ENCODE measurements at regions not wholly inside any gene's neighbourhood (a gene's known extent, or its start where the extent isn't known, plus 50 kb on each side); places are given as distances from the start of the nearest gene placed in this dataset.
A peak's percentile ranks its signal among the peaks of the same experiment; 100 is the strongest.

- Histone ChIP-seq H3K27me3 (no peaks in the 10 kb centered on the region), H3K4me1 (peaks cover 0 to 31% (median 20%) of the 10 kb centered on the region in 10 experiments; a peak in 14 of 20 replicates), H4K20me1 (no peaks in the 10 kb centered on the region), H3K9me3 (replicated peaks in 1 of 11) (0 out of 22 replicates have a peak, but pooled peaks cover 0 to 5% (median 0%) of the 10 kb centered on the region in 11 experiments), H3K4me3 (no peak overlapping the region), H3K36me3 (no peaks in the 10 kb centered on the region), H3K27ac (no peak overlapping the region), H3K4me2 (no peak overlapping the region), H3K9ac (no peak overlapping the region)
- no peak for TF ChIP-seq Cebpa-rat (IDR thresholded peaks at IDR 0.05)
Observed at GRCh38 chr18:59961070-59961469, 61.3 kb downstream of the PMAIP1 start.

- Histone ChIP-seq H3K4me1 (peaks cover 0 to 31% (median 20%) of the 10 kb centered on the region in 10 experiments; a peak in 14 of 20 replicates), H3K9me3 (replicated peaks in 1 of 11) (0 out of 22 replicates have a peak, but pooled peaks cover 0 to 5% (median 0%) of the 10 kb centered on the region in 11 experiments), H4K20me1 (no peaks in the 10 kb centered on the region), H3K27ac (no peak overlapping the region), H3K27me3 (no peaks in the 10 kb centered on the region), H3K36me3 (no peaks in the 10 kb centered on the region), H3K9ac (no peak overlapping the region), H3K4me2 (no peak overlapping the region), H3K4me3 (no peak overlapping the region)
- TF ChIP-seq Cebpa-rat (IDR thresholded peaks at IDR 0.05), result no peak
Observed at GRCh38 chr18:59960272-59960671, 60.5 kb downstream of the PMAIP1 start.

- Histone ChIP-seq H3K9me3 (replicated peaks in 1 of 11) (0 out of 22 replicates have a peak, but pooled peaks cover 0 to 5% (median 0%) of the 10 kb centered on the region in 11 experiments), H3K36me3 (no peaks in the 10 kb centered on the region), H3K27me3 (no peaks in the 10 kb centered on the region), H3K9ac (no peak overlapping the region), H4K20me1 (no peaks in the 10 kb centered on the region), H3K4me2 (peak overlapping the region in 7 of 11 experiments; percentile 2 to 37 (median 8); a peak in 7 of 22 replicates), H3K27ac (no peak overlapping the region), H3K4me1 (peaks cover 2 to 37% (median 24%) of the 10 kb centered on the region in 10 experiments; a peak in 17 of 20 replicates), H3K4me3 (no peak overlapping the region)
- TF ChIP-seq Cebpa-rat (IDR thresholded peaks at IDR 0.05), result no peak
Observed at GRCh38 chr18:59959606-59960005, 59.8 kb downstream of the PMAIP1 start.

GRCh38 chr18:59959073-59959472, 59.3 kb downstream of the PMAIP1 start:
- no peak for TF ChIP-seq Cebpa-rat (IDR thresholded peaks at IDR 0.05)
- no peaks in the 10 kb centered on the region for H4K20me1 ChIP-seq
- no peak overlapping the region for H3K4me3 ChIP-seq
- H3K9ac ChIP-seq, result no peak overlapping the region
- no peaks in the 10 kb centered on the region for H3K36me3 ChIP-seq
- H3K27ac ChIP-seq, result no peak overlapping the region
- 0 out of 22 replicates have a peak, but pooled peaks cover 0 to 5% (median 0%) of the 10 kb centered on the region in 11 experiments for H3K9me3 ChIP-seq (replicated peaks in 1 of 11)
- H3K27me3 ChIP-seq, result no peaks in the 10 kb centered on the region
- peaks cover 6 to 40% (median 25%) of the 10 kb centered on the region in 10 experiments; a peak in 17 of 20 replicates for H3K4me1 ChIP-seq
- peak overlapping the region in 7 of 11 experiments; percentile 2 to 37 (median 8); a peak in 9 of 22 replicates for H3K4me2 ChIP-seq

- H3K9ac ChIP-seq, result no peak overlapping the region
- no peaks in the 10 kb centered on the region for H3K36me3 ChIP-seq
- H3K27ac ChIP-seq, result 0 out of 22 replicates have a peak overlapping the region, but pooled peaks of 1 of the 11 experiments have one; percentile 1
Observed at GRCh38 chr18:59957957-59958356, 58.2 kb downstream of the PMAIP1 start.

GRCh38 chr18:59954755-59955156, 55.0 kb downstream of the PMAIP1 start:
- Histone ChIP-seq H3K4me1 (peaks cover 7 to 44% (median 26%) of the 10 kb centered on the region in 10 experiments; a peak in 18 of 20 replicates), H3K9ac (no peak overlapping the region), H3K9me3 (replicated peaks in 1 of 11) (no peaks in the 10 kb centered on the region), H4K20me1 (no peaks in the 10 kb centered on the region), H3K27me3 (no peaks in the 10 kb centered on the region), H3K27ac (no peak overlapping the region), H3K36me3 (no peaks in the 10 kb centered on the region), H3K4me2 (peak overlapping the region in 6 of 11 experiments; percentile 17 to 42 (median 26); a peak in 10 of 22 replicates), H3K4me3 (no peak overlapping the region)
- TF ChIP-seq Cebpa-rat (IDR thresholded peaks at IDR 0.05), result no peak

More at GRCh38 chr18:59957957-59958356, 58.2 kb downstream of the PMAIP1 start:
- Histone ChIP-seq H3K4me3 (no peak overlapping the region), H4K20me1 (no peaks in the 10 kb centered on the region), H3K9me3 (replicated peaks in 1 of 11) (0 out of 22 replicates have a peak, but pooled peaks cover 0 to 5% (median 0%) of the 10 kb centered on the region in 11 experiments), H3K27me3 (no peaks in the 10 kb centered on the region), H3K4me2 (peak overlapping the region in 7 of 11 experiments; percentile 19 to 70 (median 52); a peak in 13 of 22 replicates), H3K4me1 (peaks cover 7 to 40% (median 25%) of the 10 kb centered on the region in 10 experiments; a peak in 18 of 20 replicates)
- TF ChIP-seq Cebpa-rat (IDR thresholded peaks at IDR 0.05), result no peak

GRCh38 chr18:59954241-59954640, 54.4 kb downstream of the PMAIP1 start:
- peak overlapping the region in 5 of 11 experiments; percentile 17 to 42 (median 30); a peak in 7 of 22 replicates for H3K4me2 ChIP-seq
- no peaks in the 10 kb centered on the region for H3K36me3 ChIP-seq
- peaks cover 7 to 38% (median 23%) of the 10 kb centered on the region in 10 experiments; a peak in 18 of 20 replicates for H3K4me1 ChIP-seq
- H4K20me1 ChIP-seq, result no peaks in the 10 kb centered on the region
- no peak overlapping the region for H3K27ac ChIP-seq
- H3K4me3 ChIP-seq, result no peak overlapping the region
- no peaks in the 10 kb centered on the region for H3K27me3 ChIP-seq
- no peaks in the 10 kb centered on the region for H3K9me3 ChIP-seq (replicated peaks in 1 of 11)
- no peak overlapping the region for H3K9ac ChIP-seq
- TF ChIP-seq Cebpa-rat (IDR thresholded peaks at IDR 0.05), result no peak
